ENCODE measurements at regions not wholly inside any gene's neighbourhood (a gene's known extent, or its start where the extent isn't known, plus 50 kb on each side); places are given as distances from the start of the nearest gene placed in this dataset.

DNA sequence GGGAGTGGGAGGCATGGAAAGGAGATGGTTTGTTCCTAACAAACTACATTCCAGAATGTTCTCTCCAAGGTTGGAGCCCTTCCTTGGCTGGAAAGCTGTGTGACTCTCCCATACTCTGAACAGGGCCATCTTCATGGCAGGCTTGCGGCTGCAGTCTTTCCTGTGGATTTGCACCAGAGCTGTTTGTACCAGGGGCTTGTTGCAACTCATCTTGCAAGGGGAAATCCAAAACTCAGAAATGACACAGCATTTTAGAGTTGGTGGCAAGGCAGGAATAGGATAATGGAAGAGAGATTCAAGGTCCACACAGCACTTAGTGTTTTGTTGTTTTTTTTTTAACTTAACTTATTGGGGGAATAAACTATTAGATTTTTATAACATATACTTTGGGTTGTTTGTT, 73.7 kb upstream of the ZNF516 start:
- no peak for DNase-seq

DNA sequence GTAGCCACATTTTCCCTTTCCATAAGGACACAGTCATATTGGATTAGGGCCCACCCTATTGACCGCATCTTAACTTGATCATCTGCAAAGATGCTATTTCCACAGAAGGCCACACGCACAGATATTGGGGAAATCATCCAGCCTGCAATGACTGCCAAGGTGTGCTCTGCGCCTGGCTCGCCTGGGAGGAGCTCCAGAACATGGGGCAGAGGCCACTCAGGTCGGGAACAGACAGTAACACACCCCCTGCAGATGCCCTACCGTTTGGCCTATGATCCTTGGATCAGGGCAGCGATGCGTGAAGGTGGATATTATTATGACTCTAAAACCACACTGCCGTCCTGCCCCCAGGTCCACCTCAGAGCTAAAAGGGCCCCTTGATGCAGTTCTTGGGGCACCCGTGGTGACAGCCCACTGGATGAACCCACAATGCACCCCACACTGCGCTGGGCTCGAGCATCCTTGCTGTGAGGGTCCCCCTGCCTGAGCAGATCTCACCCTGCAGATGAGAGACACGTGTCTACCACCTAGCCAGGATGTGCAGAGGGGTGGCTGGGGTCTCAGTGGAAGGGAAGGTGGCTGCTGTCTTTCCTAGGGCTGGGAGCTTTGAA, 72.9 kb upstream of the ZNF516 start:
- DNase-seq: no peak

DNA sequence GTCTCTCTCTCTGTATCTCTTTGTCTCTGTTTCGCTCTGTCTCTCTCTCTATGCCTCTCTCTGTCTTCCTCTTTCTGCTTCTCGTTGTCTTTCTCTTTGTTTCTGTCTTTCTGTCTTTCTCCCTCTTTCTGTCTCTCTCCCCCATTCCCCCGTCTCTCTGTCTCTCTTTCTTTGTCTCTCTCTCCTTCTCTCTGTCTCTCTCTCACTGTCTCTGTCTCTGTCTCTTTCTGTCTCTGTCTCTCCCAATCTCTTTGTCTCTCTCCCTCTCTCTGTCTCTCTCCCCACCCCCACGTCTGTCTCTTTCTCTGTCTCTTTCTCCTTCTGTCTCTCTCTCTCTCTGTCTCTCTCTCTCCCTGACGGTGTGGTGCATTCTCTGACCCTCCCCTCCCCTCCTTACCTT, 71.9 kb upstream of the ZNF516 start:
- no peak for DNase-seq

DNA sequence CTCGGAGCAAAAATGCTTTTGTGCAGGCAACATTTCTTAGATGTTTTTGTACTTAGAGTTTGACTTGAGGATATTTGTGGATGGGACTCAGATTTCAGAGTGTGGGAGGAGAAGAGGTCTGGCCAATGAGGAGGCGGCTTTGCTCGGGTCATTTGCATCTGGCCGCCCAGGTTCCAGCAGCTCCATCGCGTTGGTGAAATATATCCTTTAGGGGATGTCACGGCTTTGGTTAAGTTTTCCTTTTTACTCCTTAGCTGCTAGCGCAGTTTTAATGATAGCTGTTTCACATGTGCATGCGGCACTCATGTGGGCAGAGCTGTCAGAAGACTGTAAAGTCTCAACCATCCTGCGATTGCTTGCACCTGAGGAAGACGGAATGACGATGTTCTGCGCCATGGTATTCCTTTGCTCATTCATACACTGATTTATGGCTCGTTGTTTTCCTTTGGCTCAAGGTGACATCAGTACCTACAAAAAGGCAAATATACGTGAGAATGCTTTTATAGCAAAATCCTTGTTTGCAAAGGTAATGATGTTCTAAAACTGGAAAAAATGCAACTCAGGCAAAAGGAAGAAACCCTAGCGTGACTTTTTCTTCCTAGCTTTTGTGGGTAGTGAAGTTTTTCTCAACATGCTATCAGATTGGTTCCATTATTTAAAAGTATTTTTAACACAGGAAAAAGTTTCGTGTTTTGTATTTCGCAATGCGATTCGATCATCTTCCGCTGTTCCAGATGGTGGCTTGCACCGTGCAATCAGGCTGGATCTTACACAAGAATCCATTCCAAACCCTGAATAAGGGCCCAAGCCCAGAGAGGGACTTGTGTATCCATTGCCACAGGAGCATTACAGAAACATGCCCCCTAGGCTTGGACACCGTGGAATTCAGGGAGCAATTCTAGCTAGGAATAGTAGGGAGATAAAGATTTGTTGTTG, 70.5 kb upstream of the ZNF516 start:
- DNase-seq: no peak

DNA sequence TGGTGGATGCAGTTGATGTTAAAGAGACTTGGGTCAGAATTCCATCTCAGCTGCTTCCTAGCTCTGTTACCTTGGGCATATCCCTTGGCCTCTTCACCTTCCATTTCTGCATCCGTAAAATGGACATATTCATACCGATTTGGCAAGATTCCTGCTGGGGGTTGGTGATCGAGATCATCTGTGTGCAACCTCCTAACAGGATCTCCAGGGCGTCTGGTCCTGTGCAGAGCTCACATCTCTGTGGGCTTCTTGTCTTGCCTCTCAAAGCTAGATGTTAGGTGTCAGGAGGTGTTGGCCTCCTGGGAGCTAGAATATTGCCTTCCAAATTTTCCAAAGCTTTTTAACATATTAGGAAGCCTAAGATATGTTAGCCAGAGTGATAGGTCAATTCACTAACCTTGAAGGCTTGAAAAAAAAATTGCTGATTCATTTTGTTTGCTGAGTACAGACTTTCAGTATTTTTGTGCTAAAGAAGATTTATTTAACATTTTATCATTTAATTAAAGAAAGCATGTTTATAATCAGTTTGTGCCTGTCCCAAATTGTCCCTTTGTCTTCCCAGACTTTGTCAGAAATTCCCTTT, 69.7 kb upstream of the ZNF516 start:
- DNase-seq: no peak

DNA sequence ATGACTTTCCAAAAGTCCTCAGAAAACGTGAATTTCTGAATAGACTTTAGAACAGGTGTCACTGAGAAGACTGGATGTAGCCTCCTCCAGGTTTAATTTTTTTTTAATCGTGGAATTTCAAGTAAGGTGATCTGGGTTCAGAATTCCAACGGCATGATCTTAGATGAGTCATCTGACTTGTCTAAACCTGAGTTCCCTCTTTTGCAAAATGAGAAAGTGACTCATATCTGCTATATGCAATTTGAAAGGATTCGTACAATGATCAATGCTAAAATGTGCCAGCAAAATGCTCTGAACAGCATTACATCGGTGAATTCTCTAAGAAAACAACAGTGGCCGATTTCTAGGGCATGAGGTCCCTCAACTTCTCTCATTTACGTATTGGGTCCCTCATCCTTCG, 69.1 kb upstream of the ZNF516 start:
- DNase-seq: no peak

DNA sequence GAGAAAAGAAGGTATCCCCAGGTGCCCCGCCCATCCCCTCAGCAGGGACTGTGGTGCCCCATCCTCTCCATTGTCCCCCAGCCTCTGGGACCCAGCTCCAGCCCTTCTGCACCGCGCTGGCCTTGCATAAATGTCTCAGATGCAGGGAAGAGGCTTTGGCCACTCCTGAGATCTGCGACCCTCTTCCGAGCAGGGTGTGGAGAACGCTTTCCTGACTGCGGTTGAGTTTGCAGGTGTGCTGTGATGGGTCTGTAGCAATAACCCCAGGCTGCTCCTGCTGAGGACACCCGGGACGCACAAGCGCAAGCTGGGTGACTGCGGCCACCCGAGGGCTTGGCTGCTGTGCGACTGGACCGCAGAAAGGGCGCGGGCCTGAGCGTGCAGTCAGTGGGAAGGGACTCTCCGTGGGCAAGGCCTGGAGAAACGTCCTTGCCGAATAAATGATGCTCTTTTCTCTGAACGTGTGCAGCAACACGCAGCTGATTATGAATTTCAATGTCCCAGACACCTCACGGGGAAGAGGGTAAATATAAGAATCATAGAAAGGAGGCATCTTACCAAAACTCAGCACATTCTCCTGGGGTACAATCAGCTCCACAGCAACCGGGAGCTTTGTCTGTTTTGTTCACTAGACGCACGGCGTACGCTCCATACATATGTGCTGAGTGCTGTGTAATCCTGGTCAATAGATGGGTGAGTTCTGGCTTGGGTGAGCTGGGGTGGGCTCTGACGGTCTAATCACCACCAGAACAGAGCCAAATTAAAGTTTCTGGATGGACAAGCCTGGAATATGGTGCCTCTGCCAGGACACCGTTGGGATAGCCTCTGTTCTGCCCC, 67.5 kb upstream of the ZNF516 start:
- no peak for DNase-seq

DNA sequence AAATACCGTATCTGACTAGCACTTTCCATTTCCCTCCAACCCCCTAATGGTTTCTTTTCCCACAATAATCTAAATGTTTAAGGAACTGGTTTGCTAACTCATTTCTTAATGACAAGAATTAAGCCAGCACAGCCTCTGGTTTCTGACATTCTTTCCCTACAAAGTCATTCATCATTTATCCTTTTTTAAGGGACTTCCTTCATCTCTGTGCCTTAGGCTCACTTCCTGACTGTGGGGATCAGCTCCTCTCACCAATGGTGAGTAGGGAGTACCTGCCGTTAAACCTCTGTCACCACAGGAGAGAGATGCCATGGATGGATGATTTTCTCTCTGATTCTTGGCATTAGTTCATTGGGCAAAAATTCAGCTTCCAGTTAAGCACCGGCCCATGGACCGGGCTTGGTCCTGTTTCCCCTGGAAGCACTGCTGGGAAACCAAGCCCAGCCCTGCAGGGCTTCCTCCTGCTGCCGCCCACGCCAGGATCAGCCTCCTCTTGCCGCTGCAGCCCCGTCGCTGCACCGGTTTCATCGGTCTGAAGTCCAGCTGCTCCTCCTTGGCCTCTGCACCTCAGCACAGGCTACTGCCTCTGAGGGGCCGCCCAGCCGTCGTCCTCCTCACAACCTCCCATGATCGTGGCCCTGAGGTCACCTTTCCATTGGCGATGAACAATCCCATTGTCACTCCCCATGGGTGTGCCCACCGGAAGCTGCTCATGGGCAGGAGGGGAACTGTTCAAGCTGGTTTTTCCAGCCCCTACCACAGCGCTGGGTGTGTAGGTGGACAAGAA, 64.0 kb upstream of the ZNF516 start:
- no peak for DNase-seq

DNA sequence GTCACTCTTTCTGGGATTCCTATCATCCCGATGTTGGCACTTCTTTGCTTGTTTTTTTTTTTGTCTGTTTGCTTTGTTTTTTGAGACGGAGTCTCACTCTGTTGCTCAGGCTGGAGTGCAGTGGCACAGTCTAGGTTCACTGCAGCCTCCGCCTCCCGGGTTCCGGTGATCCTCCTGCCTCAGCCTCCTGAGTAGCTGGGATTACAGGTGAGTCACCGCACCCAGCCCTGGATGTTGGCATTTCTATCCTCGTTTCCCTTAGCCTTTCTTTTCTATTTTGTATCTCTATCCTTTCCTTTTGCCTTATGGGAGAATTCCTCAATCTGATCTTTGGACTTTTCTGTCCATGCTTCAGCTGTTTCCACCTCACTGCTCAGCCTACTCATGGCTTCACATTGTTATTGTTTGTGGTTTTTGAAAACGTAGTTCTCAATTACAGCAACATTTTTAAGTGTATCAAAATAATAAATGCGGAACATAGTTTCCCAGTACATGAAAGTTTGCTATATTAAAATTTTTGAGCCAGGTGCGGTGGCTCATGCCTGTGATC, 62.1 kb upstream of the ZNF516 start:
- no peak for DNase-seq

DNA sequence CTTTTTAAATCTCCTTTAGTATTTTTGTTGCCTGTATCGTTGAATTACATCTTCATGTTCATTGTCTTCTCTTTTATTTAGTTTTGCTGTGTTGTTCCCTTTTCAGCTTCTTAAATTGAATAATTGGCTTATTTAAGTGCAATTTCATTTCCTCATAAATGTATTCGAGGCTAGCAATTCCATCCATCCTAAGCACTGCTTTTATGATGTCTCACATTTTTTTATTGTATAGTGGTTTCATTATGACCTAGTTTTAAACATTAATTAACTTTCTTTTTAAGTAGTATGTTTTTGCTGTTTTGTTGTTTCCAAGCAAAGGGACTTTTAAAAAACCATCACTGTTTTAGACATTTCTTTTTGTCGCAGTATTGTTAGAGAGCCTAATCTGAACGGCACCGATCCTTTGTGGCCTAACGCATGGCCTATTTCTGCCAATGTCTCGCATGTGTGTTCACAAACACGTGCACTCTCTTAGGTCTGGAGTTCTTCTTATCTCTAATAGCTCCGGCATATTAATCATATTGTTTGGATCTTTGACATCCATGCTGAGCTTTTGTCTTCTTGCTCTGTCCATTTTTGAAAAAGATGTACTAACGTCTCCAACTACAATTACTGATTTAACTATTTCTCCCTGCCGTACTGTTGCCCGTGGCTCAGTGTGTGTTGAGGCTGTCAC, 59.6 kb upstream of the ZNF516 start:
- no peak for DNase-seq

DNA sequence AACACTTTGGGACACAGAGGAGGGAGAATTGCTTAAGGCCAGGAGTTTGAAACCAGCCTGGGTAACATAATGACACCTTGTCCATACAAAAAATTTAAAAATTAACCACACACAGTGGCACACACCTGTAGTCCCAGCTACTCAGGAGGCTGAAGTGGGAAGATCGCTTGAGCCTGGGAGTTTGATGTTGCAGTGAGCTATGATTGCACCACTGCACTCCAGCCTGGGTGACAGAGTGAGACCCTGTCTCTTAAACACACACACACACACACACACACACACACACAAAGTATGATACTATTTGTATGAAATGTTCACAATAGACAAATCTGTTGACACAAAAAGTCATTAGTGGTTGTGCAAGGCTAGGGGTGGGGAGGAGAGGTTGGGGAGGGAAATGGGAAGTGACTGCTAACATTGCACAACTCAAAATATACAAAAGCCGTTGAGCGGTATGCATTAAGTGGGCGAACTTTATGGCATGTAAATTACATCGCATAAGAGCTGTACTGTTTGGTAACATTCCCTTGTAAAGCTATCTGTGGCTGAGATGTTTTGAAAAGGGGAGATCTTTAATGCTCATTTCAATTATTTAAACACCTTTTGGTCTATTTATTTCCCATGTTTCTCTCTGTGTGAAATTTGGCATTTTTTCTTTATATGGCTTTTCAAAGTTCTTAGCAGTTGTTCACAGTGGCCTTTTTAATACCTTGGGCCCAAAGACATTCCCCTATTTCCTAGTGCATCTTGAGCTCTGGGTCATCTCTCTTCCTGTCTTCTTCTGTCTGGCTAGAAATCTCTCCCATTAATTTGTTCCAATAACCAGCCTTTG, 58.9 kb upstream of the ZNF516 start:
- DNase-seq: no peak

DNA sequence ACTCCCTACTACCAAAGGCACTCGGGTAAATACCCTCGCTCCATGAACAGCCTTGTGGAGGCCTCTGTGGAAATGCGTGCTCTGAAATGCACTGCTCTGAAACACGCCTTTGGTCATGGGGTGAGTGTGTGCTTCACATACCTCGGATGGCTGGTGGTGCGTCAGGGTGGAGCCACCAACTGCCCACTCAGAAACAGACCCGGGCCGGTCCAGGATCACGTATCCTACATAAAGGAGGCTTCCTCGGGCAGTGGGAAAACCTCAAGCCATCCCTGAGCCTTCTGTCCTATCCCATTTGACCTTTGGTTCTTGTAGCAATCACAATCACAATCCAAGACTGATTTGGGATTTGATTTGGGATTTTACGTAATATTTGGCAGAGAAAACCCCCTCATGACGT, 53.5 kb upstream of the ZNF516 start:
- DNase-seq: no peak

DNA sequence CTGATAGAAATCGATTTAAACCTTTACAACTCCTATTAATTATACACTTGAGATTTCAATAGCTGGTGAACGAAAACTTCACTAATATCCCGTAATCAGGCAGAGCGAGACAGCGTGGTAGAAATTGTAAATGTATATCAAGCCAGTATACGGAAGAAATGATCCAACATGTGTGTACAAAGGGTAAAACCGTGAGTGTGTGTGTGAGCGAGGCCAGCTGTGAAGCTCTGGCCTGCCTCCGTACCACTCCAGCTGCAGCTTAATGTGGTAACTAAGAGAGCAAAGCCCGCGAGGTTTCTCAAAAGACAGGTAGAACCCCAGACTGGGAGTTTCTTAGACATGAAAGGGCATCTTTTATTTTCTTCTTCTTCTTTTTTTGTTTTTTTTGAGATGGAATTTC, 52.3 kb upstream of the ZNF516 start:
- no peak for DNase-seq

DNA sequence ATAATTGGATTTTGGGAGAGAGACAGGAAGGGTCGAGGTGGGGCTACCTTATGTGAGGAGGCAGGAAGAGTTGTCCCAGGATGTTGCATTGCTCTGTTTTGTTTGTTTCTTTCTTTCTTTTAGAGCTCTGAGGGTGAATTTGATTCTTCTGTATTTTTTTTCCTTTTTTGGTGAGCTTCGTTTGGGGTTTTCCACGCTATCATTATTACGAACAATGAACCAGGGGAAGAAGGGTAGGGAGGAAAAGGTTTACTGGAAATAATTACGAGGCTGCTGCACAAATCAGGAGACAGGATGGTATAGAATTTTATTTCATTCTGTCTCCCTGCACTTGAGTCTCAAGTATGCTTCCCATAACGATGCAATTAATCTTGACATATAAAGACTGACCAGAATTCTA, 51.4 kb upstream of the ZNF516 start:
- DNase-seq: no peak

DNA sequence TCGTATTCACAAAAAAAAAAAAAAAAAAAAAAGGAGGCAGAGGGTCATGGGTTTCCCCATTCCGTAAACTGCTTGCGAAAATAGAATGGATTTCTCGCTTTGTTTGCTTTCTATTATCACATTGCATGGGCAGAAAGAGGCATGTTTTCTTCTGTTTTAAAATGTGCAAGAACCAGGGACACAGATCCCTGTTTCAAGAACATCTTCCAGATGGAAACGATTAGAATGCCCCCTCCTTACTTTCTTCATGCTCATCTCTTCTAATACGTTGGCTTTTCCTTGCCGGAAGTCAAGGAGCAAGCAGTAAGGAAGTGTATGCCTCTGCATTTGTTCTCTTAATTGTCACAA, 51.0 kb upstream of the ZNF516 start:
- DNase-seq: no peak

DNA sequence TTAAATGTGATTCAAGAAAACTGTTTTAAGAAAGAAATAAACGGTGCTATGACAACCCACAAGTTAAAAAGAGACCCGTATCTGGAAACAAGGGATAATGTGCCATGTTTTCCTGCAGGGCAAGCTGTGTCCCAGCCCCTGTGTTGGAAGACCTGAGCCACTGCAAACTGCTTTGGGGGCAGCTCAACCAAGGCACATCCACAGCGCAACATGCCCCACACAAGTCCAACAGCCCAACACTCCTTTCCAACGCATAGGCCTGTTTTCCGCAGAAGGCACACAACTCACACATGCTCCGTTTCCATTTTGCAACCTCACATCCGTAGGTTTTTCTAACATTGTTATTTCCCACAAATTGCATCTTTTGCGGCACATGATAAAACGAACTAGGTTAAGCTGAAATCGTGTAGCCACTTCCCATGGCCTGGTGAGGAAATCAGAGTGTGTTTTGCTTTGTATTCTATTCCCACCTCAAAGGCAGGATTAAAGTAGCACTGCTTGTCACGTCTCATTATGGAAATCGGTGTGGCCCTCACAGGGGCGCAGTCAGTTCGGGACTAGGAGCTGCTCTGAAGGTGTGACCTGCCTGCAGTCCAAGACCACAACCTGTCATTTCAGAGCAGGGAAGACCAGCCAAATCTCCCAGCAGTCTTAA, 50.5 kb upstream of the ZNF516 start:
- DNase-seq: no peak

DNA sequence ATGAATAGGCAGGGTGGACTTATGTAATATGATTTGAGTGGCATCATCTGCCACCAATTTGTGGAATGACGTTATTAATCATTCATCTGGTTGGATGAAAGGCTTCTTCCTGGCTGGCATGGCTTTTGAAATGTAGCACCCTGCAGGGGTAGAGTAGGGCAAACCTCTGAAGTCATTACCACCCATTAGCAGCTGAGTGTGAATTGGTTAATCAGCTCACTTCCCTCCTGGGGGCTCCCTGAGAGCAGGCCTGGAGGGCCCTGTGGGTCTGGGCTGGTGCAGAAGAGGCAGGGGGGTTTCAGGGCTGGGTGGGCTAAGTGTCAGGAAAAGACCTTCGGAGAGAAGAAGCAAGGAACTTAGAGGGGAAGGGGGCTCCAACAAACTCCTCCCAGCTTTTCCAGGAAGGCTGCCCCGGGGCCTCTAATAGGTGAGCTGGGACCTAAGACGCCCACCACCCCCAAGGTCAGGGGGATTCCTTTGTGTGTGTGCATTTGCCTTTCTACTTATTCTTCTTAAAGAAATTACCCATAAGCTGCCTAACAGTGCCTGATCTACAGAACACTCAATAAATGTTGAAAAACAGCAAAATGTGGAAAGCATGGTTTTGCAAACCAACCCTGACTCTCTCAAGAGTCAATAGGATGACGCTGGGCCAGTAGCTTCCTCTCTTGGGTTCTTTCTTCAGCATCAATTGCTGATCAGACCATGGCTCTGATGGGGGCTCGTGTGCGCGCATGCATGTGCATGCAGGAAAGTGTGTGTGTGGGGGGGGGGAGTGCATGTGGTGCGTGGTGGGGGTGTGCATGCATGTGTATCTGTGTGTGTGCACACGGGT, 49.7 kb upstream of the ZNF516 start:
- no peak for DNase-seq

All from activated T-cell treated with anti-CD3 and anti-CD28 coated beads, Interleukin-2, amount 50 U/mL, for 48 hours (primary cell).